ENCODE measurements at regions not wholly inside any gene's neighbourhood (a gene's known extent, or its start where the extent isn't known, plus 50 kb on each side); places are given as distances from the start of the nearest gene placed in this dataset.

DNA sequence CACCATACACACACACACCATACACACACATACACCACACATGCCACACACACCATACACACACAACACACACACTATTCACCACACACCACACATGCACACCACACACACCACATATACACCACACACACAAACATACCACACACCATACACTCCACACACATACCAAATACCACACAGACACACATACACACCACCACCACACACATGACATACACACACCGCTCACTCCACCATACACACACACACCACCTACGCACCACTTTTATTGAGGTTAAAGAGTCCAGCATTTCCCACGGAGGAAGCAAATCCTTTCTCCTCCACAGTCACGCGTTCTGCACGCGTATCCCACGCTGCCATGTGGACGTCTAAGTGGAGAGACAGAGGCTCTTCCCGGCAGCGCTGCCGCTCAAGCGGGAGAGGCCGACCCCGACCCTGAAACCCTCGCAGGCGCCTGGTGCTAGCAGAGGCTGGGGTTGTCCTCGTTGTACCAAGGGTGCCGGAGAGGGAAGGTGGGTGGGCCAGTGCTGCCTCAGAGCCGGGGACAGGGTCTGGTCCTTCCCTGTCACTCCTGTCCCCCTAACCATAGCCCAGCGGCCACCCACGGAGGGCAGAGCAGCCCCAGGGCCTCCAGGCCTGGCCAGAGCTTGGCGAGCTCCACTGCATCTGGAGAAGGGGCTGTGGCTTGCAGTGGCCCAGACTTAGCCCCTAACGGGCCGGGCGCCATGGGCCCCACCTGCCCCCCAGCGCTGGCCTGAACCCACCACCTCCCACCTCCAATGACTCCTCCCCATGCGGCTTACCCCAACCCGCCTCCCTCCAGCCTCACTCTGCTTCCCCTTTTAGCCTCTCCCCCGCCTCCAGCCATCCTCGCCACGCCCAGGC lies 1495.0 kb downstream of the BRD1 start:
- DNase-seq (ENCODE audit: low spot score): no peak

DNA sequence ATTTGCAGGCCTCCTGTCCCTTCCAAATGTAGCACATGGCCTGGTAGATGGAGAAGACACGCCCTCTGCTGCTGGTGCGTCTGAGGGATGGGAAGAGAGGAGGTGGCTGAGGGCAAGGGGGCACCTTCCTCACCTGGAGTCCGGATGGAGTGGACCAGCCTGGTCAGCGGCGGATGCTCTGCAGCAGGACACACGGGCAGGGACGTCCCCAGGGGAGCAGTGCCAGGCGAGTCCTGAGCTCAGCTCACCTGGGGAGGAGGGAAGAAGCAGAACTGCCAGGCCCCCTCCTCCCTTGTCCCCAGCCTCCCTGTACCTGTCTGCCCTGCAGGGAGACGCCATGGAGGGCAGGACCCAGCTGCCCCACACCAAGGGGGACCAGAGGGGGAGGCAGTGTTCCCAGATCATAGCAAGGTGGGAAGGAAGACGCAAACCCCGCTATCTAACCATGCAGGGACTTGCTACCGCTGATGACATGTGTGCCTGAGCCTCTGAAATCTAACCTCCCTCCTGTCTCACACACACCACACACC lies 1495.9 kb downstream of the BRD1 start:
- no peak for DNase-seq (ENCODE audit: low spot score)

DNA sequence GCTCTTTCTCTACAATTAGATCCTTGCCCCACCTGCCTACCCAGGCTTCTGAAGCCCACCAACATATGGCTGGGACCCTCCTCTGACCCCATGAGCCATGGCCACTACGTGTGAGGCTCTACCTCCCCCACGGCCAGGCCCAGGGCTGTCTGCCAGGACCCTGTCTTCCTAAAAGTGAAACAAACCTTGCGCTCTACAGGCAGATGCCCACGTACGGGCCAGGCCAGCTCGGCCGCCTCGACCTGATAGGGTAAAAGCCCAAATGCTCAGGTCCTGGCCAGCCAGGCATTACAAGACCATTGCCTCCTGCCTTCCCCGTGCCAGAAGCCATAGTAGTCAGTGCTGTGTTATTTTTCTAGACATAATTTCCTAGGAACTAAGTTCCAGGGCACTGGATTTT lies 1496.4 kb downstream of the BRD1 start:
- no peak for DNase-seq (ENCODE audit: low spot score)

DNA sequence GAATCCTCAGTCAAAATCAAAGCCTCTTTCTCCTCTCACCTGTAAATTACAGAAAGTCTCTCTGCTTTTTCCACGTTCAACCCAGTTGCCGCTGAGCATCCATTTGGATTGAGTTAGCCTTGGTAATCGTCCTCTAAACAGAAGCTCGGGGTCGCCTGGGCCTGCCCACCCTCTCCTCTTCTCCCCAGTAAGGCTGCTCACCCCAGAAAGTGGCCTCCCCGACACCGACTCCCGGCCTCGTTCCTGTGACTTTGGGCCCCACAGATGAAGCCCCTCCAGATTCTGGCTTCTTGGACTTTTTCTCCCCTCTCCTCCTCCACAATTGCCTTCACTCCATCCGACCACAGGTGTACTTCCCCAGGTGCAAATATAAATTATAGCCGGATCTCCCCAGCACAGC lies 1500.0 kb downstream of the BRD1 start:
- no peak for DNase-seq (ENCODE audit: low spot score)

DNA sequence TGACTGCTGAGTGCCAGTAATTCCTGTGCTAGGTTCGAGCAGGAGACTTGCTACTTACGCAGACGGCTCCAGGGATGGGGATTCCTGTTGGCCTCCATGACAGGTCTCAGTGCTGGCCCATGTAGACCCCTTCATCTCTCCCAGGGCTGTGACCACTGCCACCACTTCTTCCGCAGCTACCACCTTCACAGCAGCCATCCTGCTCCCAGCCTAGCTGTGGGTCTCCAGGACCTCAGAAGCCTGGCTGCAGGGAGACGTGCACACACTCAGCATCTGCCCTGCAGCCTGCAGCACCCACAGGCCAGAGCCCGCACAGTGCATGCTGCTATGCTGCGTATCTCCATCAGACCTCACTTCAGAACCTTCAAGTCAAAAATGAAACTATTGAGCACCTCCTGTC lies 1503.9 kb downstream of the BRD1 start:
- no peak for DNase-seq (ENCODE audit: low spot score)

DNA sequence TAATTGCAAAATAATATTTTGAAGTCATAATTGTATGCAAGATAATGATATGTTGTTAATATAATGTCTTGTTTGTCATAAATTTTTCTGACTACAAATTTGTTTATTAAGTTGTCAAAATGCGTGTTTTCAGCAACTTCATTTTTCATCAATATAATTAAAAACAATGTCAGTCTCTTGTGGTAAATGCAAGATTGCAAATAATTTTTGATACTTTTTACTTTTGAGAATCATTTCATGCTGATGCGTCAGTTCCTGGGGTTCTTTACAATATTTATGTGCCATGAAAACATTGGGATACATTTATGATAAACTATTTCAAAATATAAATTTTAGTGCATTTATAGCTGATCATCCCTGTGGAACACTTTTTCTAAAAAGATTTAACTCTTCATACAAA lies 1504.8 kb downstream of the BRD1 start:
- no peak for DNase-seq (ENCODE audit: low spot score)

DNA sequence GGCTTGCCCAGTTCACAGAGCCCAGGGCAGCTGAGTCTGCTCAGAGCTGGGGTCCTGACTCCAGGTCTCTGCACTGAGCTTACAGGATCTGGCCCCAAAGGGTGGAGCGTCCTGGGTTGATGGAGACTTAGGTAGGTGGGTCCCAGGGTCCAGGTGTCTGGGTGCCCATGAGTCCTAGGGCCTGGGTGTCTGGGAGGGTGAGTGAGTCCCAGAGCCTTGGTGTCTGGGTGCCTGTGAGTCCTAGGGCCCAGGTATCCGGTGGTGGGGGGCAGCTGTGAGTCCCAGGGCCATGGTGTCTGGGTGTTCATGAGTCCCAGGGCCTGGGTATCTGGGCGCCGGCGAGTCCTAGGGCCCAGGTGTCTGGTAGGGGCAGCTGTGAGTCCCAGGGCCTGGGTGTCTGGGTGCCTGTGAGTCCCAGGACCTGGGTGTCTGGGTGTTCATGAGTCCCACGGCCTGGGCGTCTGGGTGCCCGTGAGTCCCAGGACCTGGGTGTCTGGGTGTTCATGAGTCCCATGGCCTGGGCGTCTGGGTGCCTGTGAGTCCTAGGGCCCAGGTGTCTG lies 1505.6 kb downstream of the BRD1 start:
- no peak for DNase-seq (ENCODE audit: low spot score)

DNA sequence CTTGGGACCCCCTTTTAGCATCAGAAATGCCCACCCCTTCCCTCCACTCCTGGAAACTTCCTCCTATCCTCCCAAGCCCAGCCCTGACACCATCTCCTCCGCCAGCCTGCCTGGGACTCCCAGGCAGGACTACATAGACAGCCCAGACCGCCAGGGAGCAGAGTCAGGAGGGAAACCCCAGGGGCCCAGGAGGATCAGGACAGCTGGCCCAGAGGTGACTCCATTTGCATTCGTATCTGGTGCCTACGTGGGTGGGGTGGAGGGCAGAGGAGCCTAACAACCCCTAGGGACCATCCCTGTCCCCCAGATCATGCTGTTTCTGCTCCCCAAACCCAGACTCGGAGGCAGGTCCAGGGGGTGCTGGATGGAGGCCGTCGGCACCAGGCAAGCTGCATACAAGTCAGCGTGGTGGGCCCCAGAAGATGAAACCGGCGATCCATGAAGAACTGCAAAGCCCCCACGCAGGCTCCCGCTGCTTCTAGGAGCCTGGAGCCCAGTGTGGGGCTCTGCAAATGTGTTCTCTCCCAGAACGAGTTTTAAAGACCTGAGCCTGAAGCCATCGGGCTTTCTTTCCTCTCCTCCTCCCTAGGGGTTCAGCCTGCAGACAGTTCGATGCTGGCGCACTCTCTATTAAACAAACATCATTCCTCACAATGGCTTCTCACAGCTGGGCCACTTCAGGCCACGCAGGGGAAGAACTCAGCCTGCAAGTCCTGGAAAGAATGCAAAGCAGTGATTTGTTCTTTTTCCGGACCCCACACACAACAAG lies 1506.8 kb downstream of the BRD1 start:
- DNase-seq (ENCODE audit: low spot score): no peak

DNA sequence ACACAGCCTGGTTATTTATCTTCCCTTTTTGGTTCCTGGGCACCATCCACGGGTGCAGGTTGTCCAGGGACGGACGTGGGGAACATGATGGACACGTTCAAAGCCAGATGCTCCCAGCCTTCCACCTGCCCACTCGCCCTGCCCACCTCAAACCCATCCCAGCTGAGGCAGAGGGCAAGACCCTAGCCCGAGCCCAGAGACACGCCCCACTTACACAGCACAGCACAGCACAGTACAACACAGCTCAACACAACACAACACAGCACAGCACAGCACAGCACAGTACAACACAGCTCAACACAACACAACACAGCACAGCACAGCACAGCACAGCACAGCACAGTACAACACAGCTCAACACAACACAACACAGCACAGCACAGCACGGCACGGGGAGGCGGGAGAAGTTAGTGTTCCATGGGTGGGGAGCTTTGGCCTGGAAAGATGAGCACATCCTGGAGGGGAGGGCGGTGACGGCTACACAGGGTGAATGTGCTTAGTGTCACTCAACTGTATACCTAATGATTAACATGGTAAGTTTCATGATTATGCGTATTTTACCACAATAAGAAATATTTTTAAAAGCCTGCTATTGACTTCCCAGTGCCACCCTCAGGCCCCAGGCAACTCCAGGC lies 1507.5 kb downstream of the BRD1 start:
- DNase-seq (ENCODE audit: low spot score): no peak

DNA sequence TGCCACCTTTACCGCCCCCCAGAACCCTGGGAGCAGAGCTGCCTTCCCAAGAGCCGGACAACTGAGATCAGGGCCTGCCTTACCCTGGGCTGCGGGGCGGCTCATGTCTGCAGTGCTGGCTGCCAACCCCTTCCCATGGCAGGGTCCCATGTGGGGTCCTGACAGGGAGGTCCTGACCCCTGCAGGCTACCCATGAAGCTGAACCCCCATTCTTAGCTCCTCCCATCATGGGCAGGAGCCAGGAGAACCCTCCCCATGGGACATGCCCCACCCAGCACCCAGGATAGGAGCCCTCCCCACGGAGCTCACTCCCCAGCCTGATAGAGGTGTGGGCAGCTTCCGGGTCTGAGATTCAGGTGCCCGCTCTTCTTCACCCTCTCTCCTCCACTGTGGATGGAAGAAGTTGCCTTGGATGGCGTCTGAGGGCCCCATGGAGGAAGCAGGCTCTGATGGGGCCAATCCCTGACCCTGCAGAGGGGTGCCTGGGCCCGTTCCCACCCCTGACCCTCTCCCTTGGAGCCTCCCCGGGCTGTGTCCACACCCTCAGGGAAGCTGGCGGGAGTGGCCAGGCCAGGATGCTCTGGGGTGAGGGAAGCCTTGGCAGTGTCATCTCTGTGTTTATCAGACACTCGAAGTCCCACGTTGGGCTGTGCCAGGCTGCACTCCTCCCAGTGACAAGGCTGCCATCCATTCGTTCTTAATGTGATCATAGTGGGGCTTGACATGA lies 1508.2 kb downstream of the BRD1 start:
- DNase-seq (ENCODE audit: low spot score): no peak

DNA sequence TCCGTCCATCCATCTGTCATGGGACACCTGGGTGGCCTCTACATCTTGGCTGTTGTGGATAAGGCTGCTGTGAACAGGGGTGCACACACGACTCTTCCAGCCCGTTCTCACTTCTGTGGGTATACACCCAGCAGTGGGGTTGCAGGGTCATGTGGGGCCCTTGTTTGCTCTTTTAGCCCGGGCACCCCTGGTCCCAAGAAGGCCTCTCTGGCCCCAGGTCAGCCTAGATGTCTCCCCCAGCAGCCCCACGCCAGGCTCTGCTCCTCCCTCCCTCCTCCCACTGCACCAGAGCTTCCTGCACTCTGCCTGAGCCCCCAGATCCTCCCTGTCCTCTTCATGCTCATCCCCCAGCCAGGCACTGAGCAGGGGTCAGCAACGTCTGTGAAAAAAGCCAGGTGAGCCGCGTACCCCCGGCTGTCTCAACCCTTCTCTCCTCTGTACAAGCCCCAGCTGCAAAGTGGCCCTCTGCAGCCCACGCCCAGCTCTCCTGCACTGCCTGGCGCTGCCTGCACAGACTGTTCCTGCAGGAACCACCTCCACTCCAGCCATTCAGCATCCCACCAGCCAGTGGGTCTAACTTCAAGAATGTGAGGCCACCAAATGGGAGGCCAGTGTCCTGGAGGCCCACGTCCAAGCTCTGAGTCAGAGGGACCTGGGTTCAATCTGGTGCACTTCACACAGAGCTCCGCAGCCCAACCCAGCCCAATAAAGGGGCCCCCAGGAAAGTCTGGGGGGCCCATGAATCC lies 1508.9 kb downstream of the BRD1 start:
- no peak for DNase-seq (ENCODE audit: low spot score)

DNA sequence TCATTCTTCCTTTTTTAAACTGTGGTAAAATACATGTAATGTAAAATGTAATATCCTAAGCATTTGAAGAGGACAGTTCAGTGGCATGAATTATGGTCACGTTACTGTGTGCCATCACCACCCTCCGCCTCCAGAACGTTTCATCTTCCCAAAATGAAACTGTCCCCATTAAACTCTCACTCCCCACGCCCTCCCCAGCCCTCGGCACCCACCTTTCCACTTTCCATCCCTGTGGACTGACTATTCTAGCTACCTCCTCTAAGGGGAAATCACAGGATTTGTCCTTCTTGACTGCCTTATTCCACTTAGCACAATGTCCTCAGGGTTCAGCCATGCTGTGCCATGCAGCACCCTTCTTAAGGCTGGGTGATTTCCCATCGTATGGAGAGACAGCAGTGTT lies 1509.5 kb downstream of the BRD1 start:
- DNase-seq (ENCODE audit: low spot score): no peak

DNA sequence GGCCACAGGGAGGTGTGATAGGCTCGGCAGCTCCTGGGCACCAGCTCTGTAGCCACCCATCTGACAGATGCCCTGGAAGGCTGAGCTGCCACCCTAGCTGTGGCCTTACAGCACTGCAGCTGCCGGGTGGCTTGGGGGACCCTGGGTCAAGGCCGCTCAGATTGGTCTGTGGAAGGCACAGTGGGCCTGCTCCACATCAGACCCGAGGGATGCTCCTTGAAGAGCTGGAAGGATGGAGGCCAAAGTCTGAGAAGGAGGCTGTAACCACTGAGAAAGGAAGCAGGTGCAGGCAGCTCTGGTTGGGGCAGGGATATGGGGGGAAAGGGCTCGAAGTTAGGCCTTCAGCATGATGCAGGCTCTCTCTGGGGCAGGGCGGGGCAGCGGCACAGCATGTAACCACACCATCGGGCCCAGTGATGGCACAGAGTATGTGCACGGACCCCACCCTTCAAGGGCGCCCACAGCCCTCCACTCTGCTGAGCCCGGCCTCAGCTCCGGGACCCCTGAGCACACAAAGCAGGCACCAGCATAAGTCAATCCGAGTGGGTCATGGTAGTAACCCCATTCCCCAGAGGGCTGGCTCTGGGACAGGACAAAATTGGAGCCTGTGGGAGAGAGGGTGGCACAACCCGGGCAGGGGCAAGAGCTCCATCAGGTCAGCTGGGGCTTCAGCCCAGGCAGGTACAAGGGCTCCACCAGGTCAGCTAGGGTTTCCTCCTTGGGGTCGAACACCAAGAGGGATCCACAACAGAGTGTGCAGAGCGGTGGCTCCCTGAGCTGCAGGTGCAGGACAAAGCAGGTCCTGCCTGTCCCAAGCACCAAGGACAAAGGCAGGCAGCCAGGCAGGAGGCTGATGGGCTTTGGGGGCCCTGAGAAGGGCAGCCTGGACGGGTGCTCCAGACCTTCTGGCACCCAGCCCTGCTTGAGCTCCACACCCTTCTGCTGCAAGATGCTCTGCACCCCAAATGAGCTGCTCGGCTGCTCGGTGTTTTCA lies 1511.1 kb downstream of the BRD1 start:
- no peak for DNase-seq (ENCODE audit: low spot score)

DNA sequence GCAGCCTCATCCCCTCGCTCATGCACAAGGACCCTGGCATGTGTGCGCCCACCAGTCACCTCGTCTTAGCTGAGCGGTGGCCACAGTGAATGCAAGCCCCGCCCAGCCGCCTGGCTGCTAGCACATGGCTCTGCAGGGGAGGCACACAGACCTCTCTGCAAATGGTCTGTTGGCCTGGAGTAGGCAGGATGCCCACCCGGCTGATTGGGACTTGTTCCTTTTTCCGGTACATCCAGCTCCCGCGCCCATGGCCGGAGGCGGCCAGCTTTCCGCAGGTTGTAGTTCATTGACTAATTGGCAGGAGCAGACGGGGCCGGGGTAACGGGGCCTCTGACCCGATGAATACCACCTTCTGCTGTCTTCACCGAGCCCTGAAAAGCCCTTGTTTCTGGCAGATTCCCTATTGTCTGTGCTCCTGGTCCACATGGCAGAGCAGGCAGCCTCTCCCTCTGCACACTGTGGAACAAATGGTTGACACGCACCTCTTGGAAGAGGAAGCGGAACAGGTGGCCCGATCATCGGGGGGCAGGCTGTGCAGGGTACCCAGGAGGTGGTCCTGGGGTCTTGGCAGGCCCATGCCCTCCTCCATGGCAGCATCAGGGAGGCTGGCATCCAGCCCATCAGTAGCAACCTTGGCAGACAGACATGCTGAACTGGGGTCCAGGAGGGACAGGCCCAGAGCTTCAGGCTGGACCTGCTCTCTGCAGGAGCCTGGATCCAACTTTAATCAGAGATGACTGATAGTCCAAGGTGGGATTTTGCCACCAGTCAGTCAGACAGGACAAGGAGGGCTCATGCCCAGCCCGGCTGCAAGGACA lies 1512.0 kb downstream of the BRD1 start:
- no peak for DNase-seq (ENCODE audit: low spot score)

DNA sequence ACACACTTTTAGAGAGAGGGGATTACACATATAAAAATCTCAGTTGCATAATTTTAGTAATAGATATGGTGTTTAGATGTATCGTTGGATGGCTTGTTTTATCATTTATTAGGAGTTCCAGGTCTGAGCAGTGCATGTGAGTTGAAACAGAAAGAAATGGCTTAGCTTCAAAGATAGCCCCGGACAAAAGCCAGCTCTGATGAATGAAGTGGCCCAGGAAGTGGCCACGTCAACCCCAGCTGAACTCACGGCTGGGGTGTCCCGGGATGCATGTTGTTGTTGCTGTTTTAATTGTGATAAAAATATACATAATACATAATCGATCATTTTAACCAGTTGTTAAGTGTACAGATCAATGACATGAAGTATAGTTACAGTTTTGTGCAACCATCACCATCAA lies 1513.6 kb downstream of the BRD1 start:
- no peak for DNase-seq (ENCODE audit: low spot score)

DNA sequence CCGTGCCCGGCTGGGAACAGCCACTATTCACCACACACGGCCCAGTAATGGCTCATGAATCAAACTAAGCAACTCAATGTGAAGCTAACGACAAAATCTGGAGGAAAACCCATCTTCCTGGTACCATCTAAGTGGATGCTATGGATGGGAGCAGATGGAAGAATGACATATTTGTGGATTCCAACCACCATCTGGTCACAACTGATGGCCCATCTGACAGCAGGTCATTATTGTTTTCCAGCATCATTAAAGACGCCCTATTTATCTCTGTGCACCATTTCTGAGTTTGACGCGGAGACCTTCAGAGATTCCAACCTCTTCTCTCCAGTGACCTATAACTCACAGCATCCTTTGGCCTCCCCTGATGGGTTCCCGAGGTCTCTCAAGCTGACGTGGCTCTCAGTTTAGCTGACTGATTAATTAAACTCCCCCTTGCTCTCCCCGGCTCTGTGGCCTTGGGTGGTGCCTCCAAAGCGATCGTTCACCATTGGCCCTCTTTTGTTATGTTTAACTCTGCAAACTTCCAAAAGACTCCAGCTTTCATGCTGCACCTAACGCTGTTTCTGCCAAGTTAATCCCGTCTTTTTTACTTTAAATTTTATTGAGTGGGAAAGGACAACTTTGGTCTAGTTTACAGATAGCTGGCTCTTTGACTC lies 1514.4 kb downstream of the BRD1 start:
- DNase-seq (ENCODE audit: low spot score): no peak

DNA sequence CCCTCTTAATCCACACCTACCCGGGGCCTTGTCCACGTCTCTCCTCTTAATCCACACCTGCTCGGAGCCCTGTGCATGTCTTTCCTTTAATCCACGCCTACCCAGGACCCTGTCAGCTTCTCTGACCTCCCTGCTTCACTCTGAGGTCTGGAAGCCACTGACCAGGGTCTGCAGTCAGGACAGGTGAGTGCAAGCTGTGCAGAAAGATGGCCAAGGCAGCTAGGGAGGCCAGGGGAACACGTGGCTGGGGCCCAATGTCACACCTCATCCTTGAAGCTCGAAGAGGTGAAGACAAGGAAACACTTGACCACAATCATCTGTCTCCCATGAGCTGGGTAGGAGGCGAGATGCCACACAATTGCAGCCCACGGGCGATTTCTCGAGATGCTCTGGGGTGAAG lies 1516.9 kb downstream of the BRD1 start:
- DNase-seq (ENCODE audit: low spot score): no peak

DNA sequence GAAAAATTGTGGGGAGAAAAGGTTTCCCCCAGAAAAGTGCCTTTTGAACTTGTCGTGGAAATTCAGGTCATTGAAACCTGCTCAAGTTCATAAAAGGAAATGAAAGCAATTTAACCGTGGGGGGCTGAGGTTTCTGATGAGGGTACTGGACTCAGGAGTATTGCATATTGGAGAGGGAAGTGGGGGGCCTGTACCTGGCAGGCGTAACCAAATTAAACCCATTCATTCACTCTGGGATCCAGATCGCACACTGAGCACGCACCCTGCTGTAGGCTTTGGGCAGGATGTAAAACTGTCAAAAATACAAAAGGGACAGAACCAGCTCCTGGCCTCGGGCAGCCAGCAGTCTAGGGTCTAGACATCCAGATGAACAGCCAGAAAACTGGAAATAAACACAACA lies 1517.4 kb downstream of the BRD1 start:
- DNase-seq (ENCODE audit: low spot score): no peak

All from AG08395 (cell line).